Stomach (tissue), 4 donors: ENCODE measurements at regions not wholly inside any gene's neighbourhood (a gene's known extent, or its start where the extent isn't known, plus 50 kb on each side); places are given as distances from the start of the nearest gene placed in this dataset.

Source experiments
- EP300 ChIP-seq: sonication (generic); formaldehyde crosslinking; IDR thresholded peaks from one replicate; pipeline ENCODE4 v1.6.1; 2017; ENCODE audit warnings: antibody characterized with exemption
- POLR2A ChIP-seq, 4 donors: fragments of 450-650 bp; IDR thresholded peaks; one replicate each; pipeline ENCODE4 v1.6.1; 2016; ENCODE audit warnings: antibody characterized with exemption in 4 of 4, control low read depth in 2 of 4, mild to moderate bottlenecking in 1 of 4, moderate library complexity in 1 of 4
- POLR2AphosphoS5 ChIP-seq, 3 donors: sonication (generic); formaldehyde crosslinking; IDR thresholded peaks; one replicate each; pipeline ENCODE4 v1.6.1; 2016; ENCODE audit warnings: antibody characterized with exemption in 3 of 3
- TF ChIP-seq, protein P1 (sequence below), 7 experiments: fragments of 450-650 bp in 4 of 7; fragments of 200-600 bp in 3 of 7; sonication (generic) in 3 of 7; IDR thresholded peaks; one replicate each; pipeline ENCODE4 v1.5.1; 2016 to 2019; ENCODE audit warnings: antibody characterized with exemption in 7 of 7, control low read depth in 2 of 7, mild to moderate bottlenecking in 1 of 7

GRCh38 chr17:45715787-45716186 lies 68.3 kb upstream of the CRHR1 start:
- TF ChIP-seq, protein P1, sequence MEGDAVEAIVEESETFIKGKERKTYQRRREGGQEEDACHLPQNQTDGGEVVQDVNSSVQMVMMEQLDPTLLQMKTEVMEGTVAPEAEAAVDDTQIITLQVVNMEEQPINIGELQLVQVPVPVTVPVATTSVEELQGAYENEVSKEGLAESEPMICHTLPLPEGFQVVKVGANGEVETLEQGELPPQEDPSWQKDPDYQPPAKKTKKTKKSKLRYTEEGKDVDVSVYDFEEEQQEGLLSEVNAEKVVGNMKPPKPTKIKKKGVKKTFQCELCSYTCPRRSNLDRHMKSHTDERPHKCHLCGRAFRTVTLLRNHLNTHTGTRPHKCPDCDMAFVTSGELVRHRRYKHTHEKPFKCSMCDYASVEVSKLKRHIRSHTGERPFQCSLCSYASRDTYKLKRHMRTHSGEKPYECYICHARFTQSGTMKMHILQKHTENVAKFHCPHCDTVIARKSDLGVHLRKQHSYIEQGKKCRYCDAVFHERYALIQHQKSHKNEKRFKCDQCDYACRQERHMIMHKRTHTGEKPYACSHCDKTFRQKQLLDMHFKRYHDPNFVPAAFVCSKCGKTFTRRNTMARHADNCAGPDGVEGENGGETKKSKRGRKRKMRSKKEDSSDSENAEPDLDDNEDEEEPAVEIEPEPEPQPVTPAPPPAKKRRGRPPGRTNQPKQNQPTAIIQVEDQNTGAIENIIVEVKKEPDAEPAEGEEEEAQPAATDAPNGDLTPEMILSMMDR (IDR thresholded peaks at IDR 0.05) = no peak
- TF ChIP-seq POLR2AphosphoS5 (IDR thresholded peaks at IDR 0.05) = no peak
- no peak for TF ChIP-seq EP300
- TF ChIP-seq POLR2A (IDR thresholded peaks at IDR 0.05) = no peak
